Aorta (tissue), 5 donors: ENCODE measurements at regions not wholly inside any gene's neighbourhood (a gene's known extent, or its start where the extent isn't known, plus 50 kb on each side); places are given as distances from the start of the nearest gene placed in this dataset.

Experiments
- ATAC-seq: fragments of 200-7000 bp; cut with Tn5 transposase; one replicate; pipeline ENCODE4 v1.9.1; 2022; ENCODE audit warnings: moderate library complexity; ENCODE audit not compliant: low FRiP score
- DNase-seq, 2 donors: peaks; one replicate each; pipeline ENCODE4 v3.0.0-alpha.2; 2020
- H3K27ac ChIP-seq, 2 donors: one replicate each; pipeline ENCODE4 v1.5.1; 2013; ENCODE audit warnings: low read length in 2 of 2, mild to moderate bottlenecking in 2 of 2, moderate library complexity in 2 of 2, control low read depth in 1 of 2, inconsistent platforms in 1 of 2, low read depth in 1 of 2
- H3K27me3 ChIP-seq, 2 donors: one replicate each; pipeline ENCODE4 v1.6.1; 2013; ENCODE audit warnings: control low read depth in 1 of 2, low read length in 1 of 2, mild to moderate bottlenecking in 1 of 2, moderate library complexity in 1 of 2; ENCODE audit not compliant: insufficient read depth in 2 of 2, control insufficient read depth in 1 of 2
- H3K36me3 ChIP-seq, 2 donors: one replicate each; pipeline ENCODE4 v1.6.1; 2013; ENCODE audit warnings: control low read depth in 1 of 2, low read length in 1 of 2, mild to moderate bottlenecking in 1 of 2; ENCODE audit not compliant: insufficient read depth in 2 of 2, control insufficient read depth in 1 of 2
- H3K4me1 ChIP-seq, 2 donors: one replicate each; pipeline ENCODE4 v1.6.1; 2013; ENCODE audit warnings: low read length in 2 of 2, control low read depth in 1 of 2, mild to moderate bottlenecking in 1 of 2, moderate library complexity in 1 of 2; ENCODE audit not compliant: insufficient read depth in 2 of 2, control insufficient read depth in 1 of 2
- H3K4me3 ChIP-seq, 2 donors: one replicate each; pipeline ENCODE4 v1.5.1; 2013; ENCODE audit warnings: low read length in 2 of 2, control low read depth in 1 of 2, mild to moderate bottlenecking in 1 of 2
- H3K9me3 ChIP-seq: one replicate; pipeline ENCODE4 v1.6.1; 2013; ENCODE audit warnings: mild to moderate bottlenecking, low read length; ENCODE audit not compliant: control insufficient read depth
- WGBS, 2 donors: extraction: QIAGEN DNeasy Blood & Tissue Kit; methylation state at CpG; one replicate each; pipeline ENCODE4 v1.1.7; 2013; 5-methylcytosine and 5-hydroxymethylcytosine counted together
- intact Hi-C, 2 donors: fragments of 100-400 bp; cut with DNase I; formaldehyde crosslinking; loops; one replicate each; pipeline versions ENCODE4 v1.14.2 to v1.15.0; 2022
- donor health status: healthy with polysubstance abuse.
- donor health status: Bipolar disorder and iron deficiency.
- donor health status: DM: no; HTN: no; CAD: no.
- donor health status: DM: no; HTN: no; CAD: no.
- donor health status: DM: yes; HTN: yes; CAD: no.

GRCh38 chr2:165011199-165011598, 55.9 kb upstream of the SLC38A11 start:
- H3K4me3 ChIP-seq, result no peak overlapping the region
- no peaks in the 10 kb centered on the region for H3K27me3 ChIP-seq
- ATAC-seq (no peak), DNase-seq (no peak)
- H3K4me1 ChIP-seq, result peaks cover 0 to 2% of the 10 kb centered on the region in 2 donors
- intact Hi-C loops, result no loop called here
- 54 to 63% methylated on average over 2 of the region's 2 CpGs for WGBS, 2 donors
- H3K9me3 ChIP-seq, result no peaks in the 10 kb centered on the region
- no peak overlapping the region for H3K27ac ChIP-seq
- H3K36me3 ChIP-seq, result no peaks in the 10 kb centered on the region

DNA sequence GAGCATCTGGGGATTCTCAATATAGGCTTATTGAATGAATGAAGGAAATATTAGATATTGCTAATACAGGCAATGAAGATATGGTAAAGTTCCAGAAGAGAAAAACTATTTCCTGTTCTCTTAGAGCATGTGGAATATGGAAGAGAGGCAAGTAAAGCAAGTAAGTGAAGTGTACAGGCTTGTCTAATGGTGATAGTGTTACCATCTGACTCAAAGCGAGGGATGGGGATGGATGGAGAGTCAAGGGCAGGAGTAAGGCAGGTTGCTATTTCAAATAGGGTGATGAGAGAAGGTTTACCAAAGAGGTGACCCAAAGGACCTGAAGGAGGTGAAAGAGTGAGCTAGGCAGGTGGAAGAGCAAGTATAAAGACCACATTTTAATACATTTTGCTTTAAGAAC, 55.2 kb upstream of the SLC38A11 start:
- intact Hi-C loops, result no loop called here
- ATAC-seq, result no peak
- 87 to 89% methylated on average over 1 of the region's 1 CpG for WGBS, 2 donors
- H3K4me1 ChIP-seq, result peaks cover 0 to 3% of the 10 kb centered on the region in 2 donors
- H3K27ac ChIP-seq, result no peak overlapping the region
- no peaks in the 10 kb centered on the region for H3K9me3 ChIP-seq
- no peak overlapping the region for H3K4me3 ChIP-seq
- H3K36me3 ChIP-seq, result no peaks in the 10 kb centered on the region
- DNase-seq, result no peak
- no peaks in the 10 kb centered on the region for H3K27me3 ChIP-seq

DNA sequence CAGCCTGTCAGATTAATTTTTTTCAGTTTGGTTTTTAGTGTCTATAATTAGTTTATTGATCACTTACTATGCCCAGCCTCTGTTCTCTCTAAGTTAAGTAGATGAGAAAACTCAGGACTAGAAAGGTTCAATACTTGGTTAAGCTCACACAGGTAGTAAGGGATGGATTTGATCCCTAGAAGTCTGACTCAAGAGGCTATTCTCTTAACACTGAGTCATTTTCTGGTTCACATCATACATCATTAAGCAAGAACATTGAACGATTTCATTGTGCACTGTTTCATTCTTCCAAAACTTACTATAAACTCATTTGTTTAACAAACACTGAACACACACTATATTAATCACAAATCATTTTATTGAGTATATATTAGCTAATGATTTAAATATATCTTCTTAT, 54.1 kb upstream of the SLC38A11 start:
- intact Hi-C loops, result no loop called here
- Histone ChIP-seq H3K27me3 (no peaks in the 10 kb centered on the region), H3K4me3 (no peak overlapping the region), H3K9me3 (no peaks in the 10 kb centered on the region), H3K4me1 (peaks cover 0 to 3% of the 10 kb centered on the region in 2 donors), H3K27ac (no peak overlapping the region), H3K36me3 (no peaks in the 10 kb centered on the region)
- DNase-seq (no peak), ATAC-seq (no peak)
- 57 to 67% methylated on average over 1 of the region's 1 CpG for WGBS, 2 donors

GRCh38 chr2:165008730-165009315, 53.5 kb upstream of the SLC38A11 start:
- ATAC-seq (no peak), DNase-seq (no peak)
- no peaks in the 10 kb centered on the region for H3K27me3 ChIP-seq
- H3K36me3 ChIP-seq, result no peaks in the 10 kb centered on the region
- 64 to 66% methylated on average over 3 of the region's 3 CpGs for WGBS, 2 donors
- H3K27ac ChIP-seq, result no peak overlapping the region
- H3K9me3 ChIP-seq, result no peaks in the 10 kb centered on the region
- intact Hi-C loops, result no loop called here
- H3K4me3 ChIP-seq, result no peak overlapping the region
- H3K4me1 ChIP-seq, result peaks cover 0 to 3% of the 10 kb centered on the region in 2 donors

GRCh38 chr2:165007161-165007744, 51.9 kb upstream of the SLC38A11 start:
- WGBS, 2 donors, result 91 to 95% methylated on average over 1 of the region's 1 CpG
- H3K9me3 ChIP-seq, result no peaks in the 10 kb centered on the region
- no peaks in the 10 kb centered on the region for H3K27me3 ChIP-seq
- no peak overlapping the region for H3K27ac ChIP-seq
- ATAC-seq (no peak), DNase-seq (no peak)
- intact Hi-C loops, result no loop called here
- H3K4me1 ChIP-seq, result peaks cover 0 to 3% of the 10 kb centered on the region in 2 donors
- H3K4me3 ChIP-seq, result no peak overlapping the region
- no peaks in the 10 kb centered on the region for H3K36me3 ChIP-seq
